HFFc6 (cell line): ENCODE measurements at regions not wholly inside any gene's neighbourhood (a gene's known extent, or its start where the extent isn't known, plus 50 kb on each side); places are given as distances from the start of the nearest gene placed in this dataset.

Experiments
- DNase-seq: peaks from one replicate; pipeline ENCODE4 v3.0.0-alpha.2; 2018
- H3K27ac Mint-ChIP-seq: 2 replicates; pipeline ENCODE4 v1.8.0; 2020; ENCODE audit warnings: mild to moderate bottlenecking, mixed read lengths
- H3K27me3 Mint-ChIP-seq: 2 replicates; pipeline ENCODE4 v1.8.0; 2021; ENCODE audit warnings: mild to moderate bottlenecking, moderate library complexity, mixed read lengths; ENCODE audit not compliant: insufficient read depth
- H3K36me3 Mint-ChIP-seq: 2 replicates; pipeline ENCODE4 v1.8.0; 2021; ENCODE audit warnings: low read depth, mixed read lengths
- H3K4me1 Mint-ChIP-seq: 2 replicates; pipeline ENCODE4 v1.8.0; 2020; ENCODE audit warnings: low read depth, mixed read lengths
- H3K4me3 Mint-ChIP-seq: 2 replicates; pipeline ENCODE4 v1.8.0; 2020; ENCODE audit warnings: mild to moderate bottlenecking, moderate library complexity, mixed read lengths
- H3K9me3 Mint-ChIP-seq: 2 replicates; pipeline ENCODE4 v1.8.0; 2020; ENCODE audit warnings: mild to moderate bottlenecking, mixed read lengths
- CTCF ChIP-seq: fragments of 200-600 bp; sonication (generic); IDR thresholded peaks from 2 replicates; pipeline ENCODE4 v1.5.0; 2021; ENCODE audit warnings: antibody characterized with exemption, mild to moderate bottlenecking

DNA sequence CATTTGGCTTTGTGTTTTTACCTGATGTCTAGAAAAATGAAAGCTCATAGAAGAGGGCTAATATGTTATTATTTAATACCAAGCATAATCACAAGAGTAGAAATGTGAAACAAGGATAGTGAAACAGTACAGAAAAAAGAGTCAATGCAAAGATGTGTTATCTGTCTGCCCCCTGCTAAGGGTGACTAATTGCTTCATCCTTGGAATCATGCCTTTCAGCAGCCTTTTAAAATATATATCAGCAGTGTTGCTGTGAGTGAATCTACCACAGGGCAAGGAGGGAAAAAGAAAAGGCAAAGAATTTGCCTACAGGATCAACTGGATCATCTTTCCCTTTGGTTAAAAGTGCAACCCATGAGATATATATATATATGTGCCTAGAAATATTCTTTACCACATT, 867.2 kb upstream of the RAG2 start:
- H3K4me3 Mint-ChIP-seq, result no peak overlapping the region
- H3K27ac Mint-ChIP-seq, result no peak overlapping the region
- no peaks in the 10 kb centered on the region for H3K36me3 Mint-ChIP-seq
- no peaks in the 10 kb centered on the region; the same call in none of the 2 replicates for H3K27me3 Mint-ChIP-seq
- H3K9me3 Mint-ChIP-seq, result no peaks in the 10 kb centered on the region
- no peak for DNase-seq
- no peaks in the 10 kb centered on the region for H3K4me1 Mint-ChIP-seq
- no peak for TF ChIP-seq CTCF

GRCh38 chr11:37459456-37459855, 861.4 kb upstream of the RAG2 start:
- TF ChIP-seq CTCF, result no peak
- DNase-seq, result no peak
- Mint-ChIP-seq H3K36me3 (no peaks in the 10 kb centered on the region), H3K4me3 (no peak overlapping the region), H3K27ac (no peak overlapping the region), H3K9me3 (no peaks in the 10 kb centered on the region), H3K4me1 (no peaks in the 10 kb centered on the region), H3K27me3 (no peaks in the 10 kb centered on the region; the same call in 1 of the 2 replicates)

GRCh38 chr11:37456746-37457145, 858.7 kb upstream of the RAG2 start:
- Mint-ChIP-seq H3K27me3 (no peaks in the 10 kb centered on the region), H3K9me3 (no peaks in the 10 kb centered on the region), H3K27ac (no peak overlapping the region), H3K4me1 (peaks cover 9% of the 10 kb centered on the region), H3K36me3 (no peaks in the 10 kb centered on the region), H3K4me3 (no peak overlapping the region)
- no peak for DNase-seq
- no peak for TF ChIP-seq CTCF

DNA sequence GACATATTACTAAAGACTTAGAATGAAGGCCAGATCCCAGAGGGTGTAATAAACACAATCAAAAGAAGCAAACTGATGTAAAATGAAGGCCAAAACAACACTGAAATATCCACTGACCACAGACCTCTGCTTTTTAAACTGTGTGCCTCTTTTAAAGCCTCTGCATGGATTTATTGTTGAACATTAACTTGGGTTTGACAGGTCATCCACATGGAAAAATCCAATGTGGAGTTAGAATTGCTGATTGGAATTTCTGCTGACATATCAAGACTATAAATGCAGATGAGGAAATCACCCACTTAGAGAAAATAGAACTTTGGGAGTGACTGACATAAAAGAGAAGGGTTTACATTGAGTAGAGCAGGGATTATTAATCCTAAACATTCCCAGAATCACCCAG, 853.9 kb upstream of the RAG2 start:
- no peak for TF ChIP-seq CTCF
- H3K9me3 Mint-ChIP-seq, result no peaks in the 10 kb centered on the region
- no peak overlapping the region for H3K27ac Mint-ChIP-seq
- H3K4me3 Mint-ChIP-seq, result no peak overlapping the region
- no peaks in the 10 kb centered on the region for H3K27me3 Mint-ChIP-seq
- no peak for DNase-seq
- H3K4me1 Mint-ChIP-seq, result peaks cover 35% of the 10 kb centered on the region
- H3K36me3 Mint-ChIP-seq, result no peaks in the 10 kb centered on the region

DNA sequence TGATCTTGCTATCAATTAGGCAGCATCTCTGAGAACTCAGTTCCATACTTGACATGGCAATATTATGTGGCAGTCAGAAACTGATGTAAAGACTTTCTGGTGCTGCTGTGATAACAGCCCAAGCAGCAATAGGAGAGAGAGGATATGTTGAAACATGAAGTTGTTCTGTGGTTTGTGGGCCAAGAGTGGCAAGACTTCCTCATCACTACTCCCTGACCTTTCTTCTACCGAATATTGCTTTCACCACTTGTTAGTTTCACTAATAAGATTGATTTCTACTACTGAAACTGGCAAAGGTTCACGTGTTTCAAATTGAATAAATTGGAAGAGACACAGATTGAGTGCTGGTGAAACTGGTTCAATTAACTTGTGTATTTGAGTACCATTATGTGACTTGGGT, 852.6 kb upstream of the RAG2 start:
- no peak overlapping the region for H3K27ac Mint-ChIP-seq
- H3K27me3 Mint-ChIP-seq, result no peaks in the 10 kb centered on the region
- peaks cover 35% of the 10 kb centered on the region for H3K4me1 Mint-ChIP-seq
- H3K36me3 Mint-ChIP-seq, result no peaks in the 10 kb centered on the region
- no peak overlapping the region for H3K4me3 Mint-ChIP-seq
- H3K9me3 Mint-ChIP-seq, result no peaks in the 10 kb centered on the region
- TF ChIP-seq CTCF, result no peak
- no peak for DNase-seq

- Mint-ChIP-seq H3K27ac (no peak overlapping the region), H3K36me3 (no peaks in the 10 kb centered on the region), H3K4me3 (no peak overlapping the region), H3K4me1 (peaks cover 35% of the 10 kb centered on the region), H3K27me3 (no peaks in the 10 kb centered on the region), H3K9me3 (no peaks in the 10 kb centered on the region)
- peak; percentile 56 for DNase-seq
- TF ChIP-seq CTCF, result peak; percentile 82
These were observed 851.1 kb upstream of the RAG2 start for GRCh38 chr11:37449146-37449545.
